Activated T-helper 2 cell treated with anti-CD3 and anti-CD28 coated beads, Interferon-gamma antibody, Interleukin-2, Interleukin-4, amounts not matched to agents 10 μg/mL and 5 μg/mL and 100 μg/mL, durations not matched to agents 14 hours and 24 hours and 36 hours (primary cell): ENCODE measurements at regions not wholly inside any gene's neighbourhood (a gene's known extent, or its start where the extent isn't known, plus 50 kb on each side); places are given as distances from the start of the nearest gene placed in this dataset.
A peak's percentile ranks its signal among the peaks of the same experiment; 100 is the strongest.

Experiments used
- DNase-seq: peaks from one replicate; pipeline ENCODE4 v3.0.0; 2021; ENCODE audit warnings: low spot score
- H3K27ac Mint-ChIP-seq: one replicate; pipeline ENCODE4 v1.8.0; 2021; ENCODE audit warnings: mixed read lengths
- H3K27me3 Mint-ChIP-seq: one replicate; pipeline ENCODE4 v1.8.0; 2021; ENCODE audit warnings: low read depth, mixed read lengths
- H3K36me3 Mint-ChIP-seq: one replicate; pipeline ENCODE4 v1.8.0; 2021; ENCODE audit warnings: low read depth, mixed read lengths
- H3K4me1 Mint-ChIP-seq: one replicate; pipeline ENCODE4 v1.8.0; 2021; ENCODE audit warnings: low read depth, mixed read lengths
- H3K4me3 Mint-ChIP-seq: one replicate; pipeline ENCODE4 v1.8.0; 2021; ENCODE audit warnings: low read depth, mild to moderate bottlenecking, moderate library complexity, mixed read lengths
- H3K9me3 Mint-ChIP-seq: one replicate; pipeline ENCODE4 v1.8.0; 2021; ENCODE audit warnings: mixed read lengths
- intact Hi-C: fragments of 100-400 bp; cut with micrococcal nuclease; formaldehyde crosslinking; loops from one replicate; pipeline ENCODE4 v1.15.1; 2023

DNA sequence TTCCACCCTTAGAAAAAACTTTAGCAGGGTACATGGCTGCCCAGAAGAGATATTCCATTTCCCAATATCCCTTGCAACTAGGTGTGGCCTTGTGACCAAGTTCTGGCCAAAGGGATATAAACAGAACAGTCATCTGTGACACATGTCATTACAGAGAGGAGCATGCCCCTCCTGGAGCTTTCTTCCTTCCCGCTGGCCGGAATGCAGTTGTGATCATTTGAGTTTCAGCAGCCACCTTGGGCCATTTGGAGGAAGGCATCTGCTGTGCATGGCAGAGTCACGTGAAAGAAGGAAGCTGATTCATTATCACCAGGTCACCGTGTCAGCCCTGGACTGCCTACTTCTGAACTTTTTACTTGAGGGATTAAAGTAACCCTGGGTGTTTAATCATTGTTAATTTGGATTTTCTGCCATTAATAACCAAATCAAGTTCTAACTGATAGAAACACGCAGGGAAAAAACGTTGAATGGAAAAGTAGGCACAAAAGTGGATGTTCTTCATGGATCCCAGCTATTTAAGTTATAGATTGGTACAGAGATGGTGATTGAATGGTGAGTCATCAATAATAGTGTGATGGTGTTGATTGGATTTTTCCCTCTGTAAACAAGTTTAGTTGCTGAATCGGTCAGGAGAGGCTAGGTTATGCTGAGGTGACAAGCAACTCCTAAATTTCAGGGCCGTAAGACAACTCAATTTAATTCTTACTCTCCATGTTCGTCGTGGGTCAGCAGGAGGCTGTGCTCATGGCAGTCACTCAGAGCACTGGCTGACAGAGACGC is 80.7 kb upstream of the CCDC167 start:
- Mint-ChIP-seq H3K27ac (no peak overlapping the region), H3K9me3 (no peaks in the 10 kb centered on the region), H3K4me1 (no peaks in the 10 kb centered on the region), H3K27me3 (peaks cover 5% of the 10 kb centered on the region), H3K4me3 (no peak overlapping the region), H3K36me3 (no peaks in the 10 kb centered on the region)
- DNase-seq: no peak
- intact Hi-C loops: no loop called here

DNA sequence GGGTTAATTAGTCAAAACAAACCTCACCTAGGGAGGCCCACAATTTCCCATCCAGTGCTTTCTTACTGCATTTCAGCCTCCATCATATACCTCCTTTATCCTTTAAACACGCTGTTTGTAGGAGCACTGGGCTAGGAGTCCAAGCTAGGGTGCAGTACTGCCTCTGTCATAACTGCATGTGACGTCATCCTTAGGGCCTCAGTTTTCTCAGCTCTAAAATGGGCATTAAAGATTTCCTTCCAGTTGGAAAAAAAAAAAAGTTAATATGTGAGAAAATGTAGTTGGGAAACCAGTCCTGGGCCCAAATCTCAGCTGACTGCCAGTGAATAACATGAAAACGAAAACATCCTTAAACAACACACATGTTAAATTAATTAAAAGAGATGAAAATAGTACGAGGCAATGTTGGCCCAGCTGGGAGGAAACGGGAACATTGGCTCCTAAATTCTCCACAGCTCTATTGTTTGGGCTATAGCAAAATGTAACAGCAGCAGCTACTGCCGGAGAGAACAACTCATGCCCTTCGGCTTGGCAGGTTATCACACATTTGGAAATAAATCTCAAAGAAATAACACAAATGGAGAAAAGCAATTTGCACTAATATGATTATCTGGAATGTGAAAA is 79.9 kb upstream of the CCDC167 start:
- no peaks in the 10 kb centered on the region for H3K36me3 Mint-ChIP-seq
- no peaks in the 10 kb centered on the region for H3K9me3 Mint-ChIP-seq
- H3K4me3 Mint-ChIP-seq: no peak overlapping the region
- DNase-seq: no peak
- peaks cover 4% of the 10 kb centered on the region for H3K27me3 Mint-ChIP-seq
- H3K27ac Mint-ChIP-seq: no peak overlapping the region
- H3K4me1 Mint-ChIP-seq: no peaks in the 10 kb centered on the region
- intact Hi-C loops: no loop called here

DNA sequence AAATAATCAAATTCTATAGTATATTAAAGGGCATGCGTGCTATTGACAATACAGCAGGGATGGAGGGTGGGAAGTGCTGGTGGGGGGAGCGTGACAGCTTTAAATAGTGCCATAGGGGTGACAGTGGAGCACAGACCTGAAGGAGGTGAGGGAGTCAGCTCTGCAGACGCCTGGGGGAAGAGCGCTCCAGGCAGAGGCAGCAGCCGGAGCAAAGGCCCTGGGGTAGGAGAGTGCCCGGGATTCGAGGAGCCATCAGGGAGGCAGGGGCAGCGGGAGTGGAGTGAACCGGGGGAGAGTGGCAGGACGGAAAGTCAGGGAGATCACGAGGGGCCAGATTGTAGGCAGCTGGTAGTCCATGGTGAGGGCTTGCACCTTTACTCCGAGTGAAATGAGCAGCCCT is 78.4 kb upstream of the CCDC167 start:
- no peaks in the 10 kb centered on the region for H3K4me1 Mint-ChIP-seq
- no peaks in the 10 kb centered on the region for H3K36me3 Mint-ChIP-seq
- no peaks in the 10 kb centered on the region for H3K9me3 Mint-ChIP-seq
- no peak for DNase-seq
- no peak overlapping the region for H3K4me3 Mint-ChIP-seq
- no peak overlapping the region for H3K27ac Mint-ChIP-seq
- intact Hi-C loops: no loop called here
- H3K27me3 Mint-ChIP-seq: no peaks in the 10 kb centered on the region

DNA sequence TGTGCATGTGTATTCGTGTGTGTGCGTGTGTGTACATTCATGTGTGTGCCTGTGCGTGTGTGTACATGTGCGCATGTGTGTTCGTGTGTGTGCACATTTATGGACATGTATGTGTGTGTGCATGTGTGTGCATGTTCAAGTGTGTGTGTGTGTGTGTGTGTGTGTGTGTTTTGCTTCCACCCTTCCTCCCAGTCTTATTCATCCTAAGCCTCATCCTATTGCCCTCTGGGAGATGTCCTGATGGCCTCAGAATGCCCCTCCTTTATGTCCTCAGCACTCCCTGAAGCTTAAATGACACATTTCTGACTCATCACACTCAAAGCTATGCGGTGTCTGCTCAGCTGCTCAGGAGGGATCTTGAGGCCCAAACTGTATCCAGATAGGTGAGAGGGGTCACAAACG is 76.6 kb upstream of the CCDC167 start:
- intact Hi-C loops: no loop called here
- Mint-ChIP-seq H3K27me3 (no peaks in the 10 kb centered on the region), H3K27ac (no peak overlapping the region), H3K4me1 (no peaks in the 10 kb centered on the region), H3K36me3 (no peaks in the 10 kb centered on the region), H3K4me3 (no peak overlapping the region), H3K9me3 (no peaks in the 10 kb centered on the region)
- DNase-seq: no peak

DNA sequence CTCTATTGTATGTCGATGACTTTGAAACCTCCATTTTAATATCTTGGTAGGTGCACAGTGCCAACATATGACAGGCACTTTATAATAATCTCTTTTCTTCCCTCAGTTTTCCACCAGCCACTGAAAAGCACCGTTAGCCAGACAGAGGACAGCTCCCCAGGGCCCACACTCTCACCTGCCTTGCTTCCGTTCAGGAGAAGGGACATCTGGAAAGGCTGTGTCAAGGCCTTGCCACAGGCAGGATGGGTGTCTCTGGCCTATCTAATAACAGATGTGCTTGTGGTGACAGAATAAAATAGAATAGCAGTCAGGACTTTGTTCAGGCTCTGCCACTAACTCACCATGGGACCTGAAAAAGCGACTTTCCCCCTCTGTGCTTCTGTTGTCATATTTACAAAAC is 75.5 kb upstream of the CCDC167 start:
- Mint-ChIP-seq H3K9me3 (no peaks in the 10 kb centered on the region), H3K27ac (no peak overlapping the region), H3K4me1 (no peaks in the 10 kb centered on the region), H3K4me3 (no peak overlapping the region), H3K36me3 (no peaks in the 10 kb centered on the region), H3K27me3 (no peaks in the 10 kb centered on the region)
- intact Hi-C loops: no loop called here
- DNase-seq: no peak

DNA sequence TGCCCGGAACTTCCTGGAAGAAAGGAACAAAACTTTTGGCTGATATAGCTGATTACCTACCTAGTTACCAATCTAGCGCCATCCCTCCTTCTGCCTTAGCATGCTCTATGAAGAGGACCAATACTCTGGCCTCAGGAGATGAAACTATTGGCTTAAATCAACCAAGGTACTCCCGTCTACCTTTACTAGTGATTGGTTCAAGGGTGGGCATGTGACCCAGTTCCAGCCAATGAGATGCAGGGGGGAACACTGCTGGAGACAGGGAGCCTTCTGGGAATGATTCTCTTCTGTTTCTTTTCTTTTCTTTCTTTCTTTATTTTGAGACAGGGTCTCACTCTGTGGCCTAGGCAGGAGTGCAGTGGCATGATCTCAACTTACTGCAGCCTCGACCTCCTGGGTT is 72.6 kb upstream of the CCDC167 start:
- Mint-ChIP-seq H3K4me3 (no peak overlapping the region), H3K27me3 (peaks cover 3% of the 10 kb centered on the region), H3K36me3 (no peaks in the 10 kb centered on the region), H3K9me3 (no peaks in the 10 kb centered on the region), H3K27ac (no peak overlapping the region), H3K4me1 (no peaks in the 10 kb centered on the region)
- intact Hi-C loops: no loop called here
- no peak for DNase-seq

DNA sequence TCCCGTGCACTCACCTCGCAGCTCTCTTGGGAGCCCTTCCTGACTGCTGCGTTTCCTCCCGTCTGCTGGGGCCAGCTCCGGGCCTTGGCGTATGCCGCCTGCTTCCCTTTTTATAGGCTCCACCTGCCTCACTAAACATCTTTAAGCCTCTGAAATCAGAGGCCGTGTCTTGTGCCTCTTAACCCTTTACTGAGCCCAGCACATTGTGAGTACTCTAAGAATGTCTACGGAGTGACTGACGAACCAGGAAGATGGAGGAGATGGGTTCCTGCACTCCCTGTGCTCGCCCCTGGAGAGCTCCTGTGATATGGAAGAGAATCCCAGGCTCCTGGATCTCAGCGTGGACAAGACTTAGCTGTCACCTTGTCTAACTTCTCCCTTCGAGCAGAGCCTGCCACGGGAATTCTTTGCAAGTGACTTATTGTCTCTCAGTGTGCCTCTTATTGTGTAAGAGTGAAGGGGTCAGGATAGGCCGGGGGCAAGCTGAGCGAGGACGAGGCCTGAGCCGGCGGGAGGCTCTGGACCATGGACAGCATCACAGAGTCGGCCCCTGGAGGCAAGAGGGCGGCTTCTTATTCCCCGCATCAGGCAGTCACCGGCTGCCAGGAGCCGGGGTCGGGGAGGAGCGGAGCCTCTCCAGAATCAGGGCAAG is 70.9 kb upstream of the CCDC167 start:
- H3K4me1 Mint-ChIP-seq: no peaks in the 10 kb centered on the region
- intact Hi-C loops: no loop called here
- no peaks in the 10 kb centered on the region for H3K9me3 Mint-ChIP-seq
- H3K27ac Mint-ChIP-seq: no peak overlapping the region
- DNase-seq: no peak
- H3K36me3 Mint-ChIP-seq: no peaks in the 10 kb centered on the region
- H3K4me3 Mint-ChIP-seq: no peak overlapping the region
- H3K27me3 Mint-ChIP-seq: peaks cover 3% of the 10 kb centered on the region

DNA sequence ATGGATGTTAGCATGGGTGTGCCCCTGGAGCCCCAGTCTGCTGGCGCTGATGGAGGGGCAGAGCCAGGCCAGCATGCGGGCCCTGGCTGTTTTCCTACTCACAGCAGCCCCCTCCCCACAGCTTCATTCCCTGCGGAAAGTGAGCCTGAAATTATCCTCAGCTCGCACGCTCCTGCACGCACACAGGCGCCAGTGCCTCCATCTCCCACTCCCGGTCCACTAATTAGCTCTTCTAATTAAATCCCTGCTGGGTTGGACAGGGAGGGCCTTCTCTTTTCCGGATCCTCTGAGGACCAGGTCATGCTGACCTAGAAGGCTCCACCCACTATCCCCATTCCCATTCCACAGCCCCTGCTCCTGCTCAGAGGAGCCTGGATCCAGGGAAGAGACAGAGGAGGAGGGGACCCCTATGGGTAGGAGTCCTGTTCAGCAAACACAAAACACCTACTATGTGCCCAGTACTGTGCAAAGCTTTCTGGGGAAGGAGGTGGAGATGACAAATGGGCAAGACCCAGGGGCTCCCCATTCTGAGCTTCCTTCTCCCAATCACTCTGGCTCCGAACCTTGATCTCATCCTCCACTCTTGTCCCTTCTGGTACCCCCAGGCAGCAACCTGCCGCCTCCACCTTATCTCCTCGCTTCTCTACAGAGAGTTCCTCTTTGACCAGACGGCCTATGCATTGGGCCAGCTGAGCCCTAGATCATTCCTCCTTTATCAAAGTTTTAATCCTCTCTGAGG is 70.2 kb upstream of the CCDC167 start:
- intact Hi-C loops: no loop called here
- H3K27me3 Mint-ChIP-seq: peaks cover 8% of the 10 kb centered on the region
- H3K4me1 Mint-ChIP-seq: no peaks in the 10 kb centered on the region
- no peaks in the 10 kb centered on the region for H3K9me3 Mint-ChIP-seq
- no peak overlapping the region for H3K27ac Mint-ChIP-seq
- no peak for DNase-seq
- H3K4me3 Mint-ChIP-seq: no peak overlapping the region
- H3K36me3 Mint-ChIP-seq: no peaks in the 10 kb centered on the region

DNA sequence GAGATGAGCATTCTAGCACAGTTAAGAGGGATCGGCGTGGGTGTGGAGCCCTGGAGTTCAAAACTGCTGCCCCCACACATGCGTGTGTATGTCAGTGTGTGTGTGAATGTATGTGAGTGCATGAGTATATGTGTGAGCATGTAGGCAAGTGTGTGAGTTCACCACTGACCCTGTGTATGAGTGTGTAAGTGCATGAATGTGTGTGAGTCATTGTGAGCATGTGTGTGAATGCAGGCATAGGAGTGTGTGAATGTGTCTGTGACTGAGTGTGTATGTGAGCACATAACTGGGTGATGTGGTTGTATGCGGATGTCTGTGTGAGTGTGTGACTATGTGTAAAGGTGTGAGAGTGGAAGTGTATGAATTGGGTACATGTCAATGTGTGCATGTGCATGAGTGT is 69.6 kb upstream of the CCDC167 start:
- Mint-ChIP-seq H3K4me3 (no peak overlapping the region), H3K27me3 (peaks cover 13% of the 10 kb centered on the region), H3K4me1 (no peaks in the 10 kb centered on the region), H3K36me3 (no peaks in the 10 kb centered on the region), H3K9me3 (no peaks in the 10 kb centered on the region), H3K27ac (no peak overlapping the region)
- no peak for DNase-seq
- intact Hi-C loops: no loop called here

DNA sequence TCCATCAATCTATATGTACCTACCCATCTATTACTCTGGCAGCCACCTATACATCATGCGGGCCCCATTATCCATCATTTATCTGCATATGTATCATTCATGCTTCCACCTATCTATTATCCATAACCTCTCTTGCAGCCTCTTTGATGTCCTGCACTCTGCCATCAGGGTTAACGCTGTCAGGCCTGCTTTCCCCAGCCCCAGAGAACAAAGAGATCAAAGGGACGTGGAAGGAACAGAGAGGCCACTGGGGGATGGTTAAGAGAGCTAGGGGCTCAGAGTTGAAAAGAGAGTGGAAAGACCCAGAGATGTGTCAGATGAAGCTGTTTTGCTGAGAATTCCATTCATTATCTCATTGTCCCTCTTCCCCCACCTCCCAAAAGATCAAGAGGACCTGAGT is 67.3 kb upstream of the CCDC167 start:
- H3K36me3 Mint-ChIP-seq: no peaks in the 10 kb centered on the region
- H3K4me1 Mint-ChIP-seq: no peaks in the 10 kb centered on the region
- intact Hi-C loops: loop anchor here (1.0 to 2.0 kb wide), 3 partner anchors 83 to 242 kb away; no protein-coding TSS in a partner anchor
- no peak overlapping the region for H3K27ac Mint-ChIP-seq
- peaks cover 17% of the 10 kb centered on the region for H3K27me3 Mint-ChIP-seq
- H3K4me3 Mint-ChIP-seq: no peak overlapping the region
- no peaks in the 10 kb centered on the region for H3K9me3 Mint-ChIP-seq
- no peak for DNase-seq

DNA sequence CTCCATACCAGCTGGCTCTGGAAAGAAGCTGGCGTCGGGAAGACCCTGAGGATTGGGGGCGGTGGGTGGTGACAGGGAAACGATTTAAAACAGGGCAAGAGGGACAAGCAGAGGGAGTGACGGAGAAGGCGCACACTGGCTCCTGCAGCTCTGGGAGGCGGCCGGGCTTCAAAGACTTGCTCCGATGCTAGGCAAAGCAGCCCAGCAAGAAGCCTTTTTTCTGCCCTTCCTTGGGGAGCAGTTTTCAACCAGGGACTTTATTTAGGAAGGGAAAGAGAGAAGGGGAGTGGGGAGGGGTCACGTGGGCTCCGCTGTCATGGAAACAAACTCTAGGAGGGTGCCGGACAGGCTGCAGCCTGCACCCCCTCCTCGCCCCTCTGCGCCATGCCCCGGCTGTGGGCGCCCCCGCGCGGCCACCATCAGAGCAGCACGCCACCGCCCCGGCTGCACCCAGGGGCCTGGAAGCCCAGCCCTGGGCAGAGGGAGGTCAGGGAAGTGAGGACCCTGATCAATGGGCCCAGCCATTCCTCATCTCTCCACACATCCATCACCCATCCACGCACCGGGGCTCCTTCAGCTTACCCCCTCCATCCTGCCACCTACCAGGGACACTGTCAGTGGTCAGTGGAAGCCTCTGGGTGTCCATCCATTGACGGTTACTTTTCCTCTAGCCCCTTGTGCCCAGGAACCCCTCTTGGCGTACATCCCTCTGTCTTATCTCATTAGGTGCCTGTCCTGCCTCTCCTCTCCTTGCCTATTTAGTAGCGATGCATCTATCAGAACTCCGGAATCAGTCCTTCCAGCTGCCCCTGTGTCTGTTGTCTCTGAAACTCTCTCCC is 66.6 kb upstream of the CCDC167 start:
- no peaks in the 10 kb centered on the region for H3K4me1 Mint-ChIP-seq
- H3K36me3 Mint-ChIP-seq: no peaks in the 10 kb centered on the region
- peak; percentile 58 for DNase-seq
- intact Hi-C loops: loop anchor here (1.0 to 2.0 kb wide), 3 partner anchors 82 to 242 kb away; no protein-coding TSS in a partner anchor
- H3K27me3 Mint-ChIP-seq: peaks cover 19% of the 10 kb centered on the region
- H3K9me3 Mint-ChIP-seq: no peaks in the 10 kb centered on the region
- H3K27ac Mint-ChIP-seq: no peak overlapping the region
- no peak overlapping the region for H3K4me3 Mint-ChIP-seq
